Mesenchymal stem cell (in vitro differentiated cells and primary cell): ENCODE measurements at regions not wholly inside any gene's neighbourhood (a gene's known extent, or its start where the extent isn't known, plus 50 kb on each side); places are given as distances from the start of the nearest gene placed in this dataset.

ENCODE experiments used
- DNase-seq: peaks from one replicate; pipeline ENCODE4 v3.0.0-alpha.2; 2013
- H2AFZ ChIP-seq: one replicate; pipeline ENCODE4 v1.6.1; 2013; ENCODE audit warnings: low read depth, mild to moderate bottlenecking, control low read depth, inconsistent platforms, low read length, moderate library complexity
- H2AK5ac ChIP-seq: 2 replicates; pipeline ENCODE4 v1.6.1; 2013; ENCODE audit warnings: low read length, moderate library complexity, mild to moderate bottlenecking, inconsistent platforms; ENCODE audit not compliant: severe bottlenecking
- H2BK120ac ChIP-seq: one replicate; pipeline ENCODE4 v1.6.1; 2013; ENCODE audit warnings: low read depth, mild to moderate bottlenecking, inconsistent platforms, low read length, moderate library complexity
- H2BK12ac ChIP-seq, 2 experiments: one replicate each; pipeline ENCODE4 v1.6.1; 2013; ENCODE audit warnings: inconsistent platforms in 2 of 2, low read length in 2 of 2, mild to moderate bottlenecking in 2 of 2, moderate library complexity in 2 of 2, control low read depth in 1 of 2
- H2BK15ac ChIP-seq: one replicate; pipeline ENCODE4 v1.6.1; 2013; ENCODE audit warnings: mild to moderate bottlenecking, low read depth, inconsistent platforms; ENCODE audit not compliant: poor library complexity, severe bottlenecking
- H2BK5ac ChIP-seq: 2 replicates; pipeline ENCODE4 v1.6.1; 2013; ENCODE audit warnings: low read depth, mild to moderate bottlenecking, low read length, control low read depth, inconsistent platforms; ENCODE audit not compliant: poor library complexity, severe bottlenecking
- H3K14ac ChIP-seq, 2 experiments: one replicate each; pipeline ENCODE4 v1.6.1; 2013; ENCODE audit warnings: inconsistent platforms in 2 of 2, low read length in 2 of 2, control low read depth in 1 of 2, mild to moderate bottlenecking in 1 of 2, moderate library complexity in 1 of 2
- H3K18ac ChIP-seq, 2 experiments: one replicate each; pipeline ENCODE4 v1.6.1; 2013; ENCODE audit warnings: inconsistent platforms in 2 of 2, low read length in 2 of 2, control low read depth in 1 of 2, low read depth in 1 of 2, mild to moderate bottlenecking in 1 of 2
- H3K23ac ChIP-seq, 2 experiments: one replicate each; pipeline ENCODE4 v1.6.1; 2013; ENCODE audit warnings: inconsistent platforms in 2 of 2, low read length in 2 of 2, mild to moderate bottlenecking in 2 of 2, moderate library complexity in 2 of 2, control low read depth in 1 of 2
- H3K27ac ChIP-seq: 2 replicates; pipeline ENCODE4 v1.5.1; 2013; ENCODE audit warnings: mild to moderate bottlenecking, moderate library complexity, low read length, control low read depth, inconsistent platforms; ENCODE audit not compliant: poor library complexity, severe bottlenecking
- H3K27me3 ChIP-seq, 2 experiments: 2 replicates each; pipeline versions ENCODE4 v1.6.1 to v1.7.0; 2013; ENCODE audit warnings: low read length in 2 of 2, mild to moderate bottlenecking in 2 of 2, moderate library complexity in 2 of 2, control low read depth in 1 of 2, inconsistent platforms in 1 of 2; ENCODE audit not compliant: control insufficient read depth in 1 of 2, insufficient read depth in 1 of 2
- H3K36me3 ChIP-seq, 2 experiments: 2 replicates each; pipeline versions ENCODE4 v1.6.1 to v1.7.0; 2013; ENCODE audit warnings: low read length in 2 of 2, control low read depth in 1 of 2, inconsistent platforms in 1 of 2, low read depth in 1 of 2, mild to moderate bottlenecking in 1 of 2; ENCODE audit not compliant: insufficient read depth in 2 of 2, control insufficient read depth in 1 of 2
- H3K4ac ChIP-seq, 2 experiments: one replicate each; pipeline ENCODE4 v1.6.1; 2013; ENCODE audit warnings: inconsistent platforms in 2 of 2, low read length in 2 of 2, mild to moderate bottlenecking in 2 of 2, moderate library complexity in 2 of 2, control low read depth in 1 of 2, low read depth in 1 of 2
- H3K4me1 ChIP-seq: 2 replicates; pipeline ENCODE4 v1.6.1; 2013; ENCODE audit warnings: low read depth, low read length, control low read depth; ENCODE audit not compliant: control insufficient read depth, insufficient read depth
- H3K4me2 ChIP-seq: 2 replicates; pipeline ENCODE4 v1.6.1; 2013; ENCODE audit warnings: low read length, mild to moderate bottlenecking, inconsistent platforms; ENCODE audit not compliant: poor library complexity, severe bottlenecking
- H3K4me3 ChIP-seq, 2 experiments: 2 replicates each; pipeline versions ENCODE4 v1.5.1 to v1.7.0; 2013; ENCODE audit warnings: low read length in 2 of 2, mild to moderate bottlenecking in 2 of 2, control low read depth in 1 of 2, low read depth in 1 of 2; ENCODE audit not compliant: insufficient read depth in 1 of 2
- H3K79me1 ChIP-seq: replicated peaks from 2 replicates; pipeline ENCODE4 v1.6.1; 2013; ENCODE audit warnings: mild to moderate bottlenecking, control low read depth, low read length, inconsistent platforms; ENCODE audit not compliant: poor library complexity, severe bottlenecking
- H3K9ac ChIP-seq: 2 replicates; pipeline ENCODE4 v1.7.0; 2013; ENCODE audit warnings: mild to moderate bottlenecking, low read length, moderate library complexity
- H3K9me3 ChIP-seq: 2 replicates; pipeline ENCODE4 v1.7.0; 2013; ENCODE audit warnings: mild to moderate bottlenecking, low read length; ENCODE audit not compliant: control insufficient read depth
- H4K8ac ChIP-seq: one replicate; pipeline ENCODE4 v1.6.1; 2013; ENCODE audit warnings: inconsistent platforms, mild to moderate bottlenecking, low read length, moderate library complexity
- H4K91ac ChIP-seq: one replicate; pipeline ENCODE4 v1.6.1; 2013; ENCODE audit warnings: mild to moderate bottlenecking, low read length, inconsistent platforms
- WGBS: methylation state at CpG from one replicate; pipeline ENCODE4 v1.1.7; 2013; ENCODE audit warnings: mixed read lengths; 5-methylcytosine and 5-hydroxymethylcytosine counted together

DNA sequence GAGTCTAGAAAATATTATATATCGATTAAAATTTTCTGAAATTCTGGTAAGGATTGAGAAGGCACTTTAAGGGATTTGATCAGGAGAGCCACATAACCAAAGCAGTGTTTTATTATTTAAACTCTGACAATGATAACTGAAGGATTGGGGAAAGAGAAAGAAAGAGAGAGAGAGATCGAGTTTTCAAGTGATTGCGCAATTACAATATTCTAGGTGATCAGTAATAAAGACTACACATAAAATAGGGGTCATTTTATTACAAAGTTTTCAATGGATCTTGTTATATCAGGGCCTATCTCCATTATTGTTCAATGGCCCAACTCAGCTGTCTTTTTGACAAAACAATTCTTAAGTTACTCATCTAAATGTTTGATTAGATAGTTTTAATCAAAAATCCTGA, 541.5 kb upstream of the ZWINT start:
- Histone ChIP-seq H2BK120ac (no peak overlapping the region), H3K79me1 (no peaks in the 10 kb centered on the region), H2BK5ac (no peak overlapping the region), H3K9ac (no peak overlapping the region), H3K27me3 (no peaks in the 10 kb centered on the region), H3K23ac (no peak overlapping the region), H3K4me2 (no peak overlapping the region), H3K14ac (no peak overlapping the region), H3K4me1 (no peaks in the 10 kb centered on the region), H3K27ac (no peak overlapping the region), H2BK12ac (no peak overlapping the region), H3K4ac (no peak overlapping the region), H3K9me3 (peaks cover 13% of the 10 kb centered on the region), H2AFZ (no peak overlapping the region), H2AK5ac (no peak overlapping the region), H3K4me3 (no peak overlapping the region), H3K18ac (no peak overlapping the region), H4K91ac (no peak overlapping the region), H4K8ac (no peak overlapping the region), H3K36me3 (no peaks in the 10 kb centered on the region), H2BK15ac (no peak overlapping the region)
- WGBS = 100% methylated on average over 1 of the region's 3 CpGs
- DNase-seq = no peak

DNA sequence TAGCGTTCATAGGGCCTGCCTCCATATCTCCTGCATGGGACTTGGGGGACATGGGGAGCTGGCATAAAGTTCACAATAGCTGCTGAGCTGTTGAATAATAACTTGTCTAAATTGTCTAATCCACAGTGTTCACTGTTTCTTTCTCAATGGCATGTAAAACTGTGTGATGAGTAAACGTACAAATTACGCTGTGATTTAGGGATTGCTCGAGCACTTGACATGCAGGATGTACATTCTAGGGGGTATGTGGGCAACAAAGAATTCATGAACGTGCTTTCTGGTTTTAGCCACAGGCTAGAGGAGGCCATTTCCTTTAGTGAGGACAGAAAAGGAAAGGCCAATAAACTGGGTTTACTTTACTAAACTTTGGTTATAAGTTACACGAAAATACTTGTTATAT, 534.2 kb upstream of the ZWINT start:
- DNase-seq = no peak
- 67% methylated on average over 5 of the region's 6 CpGs for WGBS
- H3K14ac ChIP-seq = no peak overlapping the region
- no peaks in the 10 kb centered on the region for H3K27me3 ChIP-seq
- no peak overlapping the region for H2AFZ ChIP-seq
- no peak overlapping the region for H3K9ac ChIP-seq
- no peak overlapping the region for H2BK12ac ChIP-seq
- H2BK120ac ChIP-seq = no peak overlapping the region
- H3K4ac ChIP-seq = no peak overlapping the region
- no peak overlapping the region for H2AK5ac ChIP-seq
- H2BK5ac ChIP-seq = no peak overlapping the region
- H2BK15ac ChIP-seq = no peak overlapping the region
- peaks cover 5% of the 10 kb centered on the region for H3K9me3 ChIP-seq
- no peak overlapping the region for H4K91ac ChIP-seq
- H3K18ac ChIP-seq = no peak overlapping the region
- no peaks in the 10 kb centered on the region for H3K36me3 ChIP-seq
- H3K4me1 ChIP-seq = no peaks in the 10 kb centered on the region
- no peak overlapping the region for H3K23ac ChIP-seq
- no peak overlapping the region for H3K4me3 ChIP-seq
- no peaks in the 10 kb centered on the region for H3K79me1 ChIP-seq
- no peak overlapping the region for H4K8ac ChIP-seq
- no peak overlapping the region for H3K27ac ChIP-seq
- no peak overlapping the region for H3K4me2 ChIP-seq

DNA sequence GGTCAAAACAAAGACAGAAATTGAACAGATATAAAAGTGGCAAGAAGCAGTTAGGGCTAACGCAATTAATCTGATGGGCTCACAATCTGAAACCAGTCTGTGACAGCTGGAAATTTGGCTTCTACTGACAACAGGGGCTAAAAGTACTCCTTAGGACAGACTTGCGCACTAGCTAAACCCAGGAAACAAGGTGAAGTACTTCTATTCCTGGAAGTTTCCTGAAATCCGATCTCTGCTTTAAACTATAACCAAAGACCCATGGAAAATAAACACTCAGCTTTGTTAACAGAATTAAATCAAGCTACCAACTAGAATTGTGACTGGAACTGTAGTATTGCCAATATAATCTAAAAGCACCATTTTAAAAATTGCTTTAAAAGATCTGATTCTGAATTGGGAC, 520.2 kb upstream of the ZWINT start:
- Histone ChIP-seq H2BK12ac (no peak overlapping the region), H2BK120ac (no peak overlapping the region), H3K36me3 (no peaks in the 10 kb centered on the region), H3K18ac (no peak overlapping the region), H2BK5ac (no peak overlapping the region), H3K4ac (no peak overlapping the region), H3K4me3 (no peak overlapping the region), H2AFZ (no peak overlapping the region), H3K9me3 (peaks cover 3% of the 10 kb centered on the region), H3K27ac (no peak overlapping the region), H3K23ac (no peak overlapping the region), H3K4me2 (no peak overlapping the region), H3K79me1 (no peaks in the 10 kb centered on the region), H3K14ac (no peak overlapping the region), H2AK5ac (no peak overlapping the region), H4K91ac (no peak overlapping the region), H2BK15ac (no peak overlapping the region), H3K4me1 (no peaks in the 10 kb centered on the region), H3K27me3 (no peaks in the 10 kb centered on the region), H4K8ac (no peak overlapping the region), H3K9ac (no peak overlapping the region)
- WGBS = 51% methylated on average over 3 of the region's 3 CpGs
- DNase-seq = no peak

DNA sequence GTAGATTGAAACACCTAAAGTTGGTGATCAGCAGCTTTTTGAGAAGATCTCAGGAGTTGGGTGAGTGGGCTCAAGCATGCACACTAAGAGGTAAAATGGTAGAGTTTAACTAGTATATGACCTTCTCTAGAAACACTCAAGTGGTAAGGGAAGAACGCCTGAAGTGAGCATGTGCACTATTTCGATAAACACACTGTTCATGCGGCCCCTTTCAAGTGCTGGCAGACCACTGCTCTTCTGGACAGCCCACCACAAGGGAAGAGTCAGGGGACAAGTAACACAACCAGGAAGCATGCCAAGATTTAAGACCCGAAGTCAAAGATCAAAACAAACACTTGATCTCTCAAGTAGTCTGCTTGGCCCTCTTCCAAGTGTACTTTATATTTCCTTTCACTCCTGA, 519.5 kb upstream of the ZWINT start:
- Histone ChIP-seq H3K79me1 (no peaks in the 10 kb centered on the region), H3K23ac (no peak overlapping the region), H2BK15ac (no peak overlapping the region)

More for the DNA sequence above, 519.5 kb upstream of the ZWINT start:
- WGBS = 32% methylated on average over 4 of the region's 4 CpGs
- Histone ChIP-seq H3K27me3 (no peaks in the 10 kb centered on the region), H4K91ac (no peak overlapping the region), H3K4ac (no peak overlapping the region), H2BK5ac (no peak overlapping the region), H3K18ac (no peak overlapping the region), H3K4me1 (no peaks in the 10 kb centered on the region), H3K9ac (no peak overlapping the region), H2BK120ac (no peak overlapping the region), H3K9me3 (peaks cover 5% of the 10 kb centered on the region), H3K4me2 (no peak overlapping the region), H3K27ac (no peak overlapping the region), H2AK5ac (no peak overlapping the region), H3K4me3 (no peak overlapping the region), H2BK12ac (no peak overlapping the region), H4K8ac (no peak overlapping the region), H3K14ac (no peak overlapping the region), H3K36me3 (no peaks in the 10 kb centered on the region), H2AFZ (no peak overlapping the region)
- no peak for DNase-seq
